ENCODE measurements at regions not wholly inside any gene's neighbourhood (a gene's known extent, or its start where the extent isn't known, plus 50 kb on each side); places are given as distances from the start of the nearest gene placed in this dataset.

DNA sequence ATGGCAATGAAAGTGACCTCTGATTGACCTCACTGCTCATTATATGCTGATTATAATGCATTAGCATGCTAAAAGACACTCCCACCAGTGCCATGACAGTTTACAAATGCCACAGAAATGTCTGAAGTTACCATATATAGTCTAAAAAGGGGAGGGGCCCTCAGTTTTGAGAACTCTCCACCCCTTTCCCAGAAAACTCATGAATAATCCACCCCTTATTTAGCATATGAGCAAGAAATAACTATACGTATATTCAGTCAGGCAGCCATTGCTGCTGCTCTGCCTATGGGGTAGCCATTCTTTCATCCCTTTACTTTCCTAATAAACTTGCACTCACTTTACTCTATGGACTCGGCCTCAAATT, 163.1 kb downstream of the ESM1 start:
- TF ChIP-seq, protein P1, sequence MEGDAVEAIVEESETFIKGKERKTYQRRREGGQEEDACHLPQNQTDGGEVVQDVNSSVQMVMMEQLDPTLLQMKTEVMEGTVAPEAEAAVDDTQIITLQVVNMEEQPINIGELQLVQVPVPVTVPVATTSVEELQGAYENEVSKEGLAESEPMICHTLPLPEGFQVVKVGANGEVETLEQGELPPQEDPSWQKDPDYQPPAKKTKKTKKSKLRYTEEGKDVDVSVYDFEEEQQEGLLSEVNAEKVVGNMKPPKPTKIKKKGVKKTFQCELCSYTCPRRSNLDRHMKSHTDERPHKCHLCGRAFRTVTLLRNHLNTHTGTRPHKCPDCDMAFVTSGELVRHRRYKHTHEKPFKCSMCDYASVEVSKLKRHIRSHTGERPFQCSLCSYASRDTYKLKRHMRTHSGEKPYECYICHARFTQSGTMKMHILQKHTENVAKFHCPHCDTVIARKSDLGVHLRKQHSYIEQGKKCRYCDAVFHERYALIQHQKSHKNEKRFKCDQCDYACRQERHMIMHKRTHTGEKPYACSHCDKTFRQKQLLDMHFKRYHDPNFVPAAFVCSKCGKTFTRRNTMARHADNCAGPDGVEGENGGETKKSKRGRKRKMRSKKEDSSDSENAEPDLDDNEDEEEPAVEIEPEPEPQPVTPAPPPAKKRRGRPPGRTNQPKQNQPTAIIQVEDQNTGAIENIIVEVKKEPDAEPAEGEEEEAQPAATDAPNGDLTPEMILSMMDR (conservative IDR thresholded peaks at IDR 0.05; ENCODE audit: low read depth, low read length), result no peak
- no peak for TF ChIP-seq EZH2phosphoT487 (IDR thresholded peaks at IDR 0.05; ENCODE audit: borderline replicate concordance, low read length)
- no peak for TF ChIP-seq EZH2 (IDR thresholded peaks at IDR 0.05; ENCODE audit: low read length, unreplicated experiment)
